Vagina (tissue), 2 donors: ENCODE measurements at regions not wholly inside any gene's neighbourhood (a gene's known extent, or its start where the extent isn't known, plus 50 kb on each side); places are given as distances from the start of the nearest gene placed in this dataset.

ENCODE experiments used
- DNase-seq, 2 donors: peaks; one replicate each; pipeline ENCODE4 v3.0.0-alpha.2; 2017; ENCODE audit errors: extremely low spot score in 2 of 2
- H3K27ac ChIP-seq: fragments of 200-600 bp; sonication (generic); one replicate; pipeline ENCODE4 v1.5.1; 2019
- H3K27me3 ChIP-seq: fragments of 200-600 bp; sonication (generic); one replicate; pipeline ENCODE4 v1.5.1; 2019
- H3K36me3 ChIP-seq, 2 donors: fragments of 200-600 bp; sonication (generic); one replicate each; pipeline ENCODE4 v1.5.1; 2017 to 2019
- H3K4me1 ChIP-seq: fragments of 200-600 bp; sonication (generic); one replicate; pipeline ENCODE4 v1.5.1; 2019
- H3K4me3 ChIP-seq, 2 donors: fragments of 200-600 bp; sonication (generic); 1 replicate in 1 of 2; 2 replicates in 1 of 2; pipeline ENCODE4 v1.5.1; 2016 to 2019
- H3K9me3 ChIP-seq: fragments of 200-600 bp; sonication (generic); one replicate; pipeline ENCODE4 v1.5.1; 2019
- POLR2A ChIP-seq, 2 donors: fragments of 450-650 bp; IDR thresholded peaks; one replicate each; pipeline ENCODE4 v1.6.1; 2017; ENCODE audit warnings: antibody characterized with exemption in 2 of 2, mild to moderate bottlenecking in 2 of 2, moderate library complexity in 2 of 2
- POLR2AphosphoS5 ChIP-seq, 2 donors: sonication (generic); formaldehyde crosslinking; IDR thresholded peaks; one replicate each; pipeline ENCODE4 v1.9.0; 2017; ENCODE audit warnings: antibody characterized with exemption in 2 of 2, mild to moderate bottlenecking in 2 of 2, low read depth in 1 of 2; ENCODE audit not compliant: insufficient read depth in 1 of 2
- intact Hi-C: fragments of 100-400 bp; cut with DNase I; formaldehyde crosslinking; loops from one replicate; pipeline ENCODE4 v1.15.1; 2023
- TF ChIP-seq, protein P1 (sequence below), 3 experiments: fragments of 450-650 bp in 2 of 3; fragments of 200-600 bp in 1 of 3; sonication (generic) in 1 of 3; IDR thresholded peaks; one replicate each; pipeline ENCODE4 v1.5.1; 2017 to 2019; ENCODE audit warnings: antibody characterized with exemption in 3 of 3, mild to moderate bottlenecking in 2 of 3, moderate library complexity in 2 of 3

DNA sequence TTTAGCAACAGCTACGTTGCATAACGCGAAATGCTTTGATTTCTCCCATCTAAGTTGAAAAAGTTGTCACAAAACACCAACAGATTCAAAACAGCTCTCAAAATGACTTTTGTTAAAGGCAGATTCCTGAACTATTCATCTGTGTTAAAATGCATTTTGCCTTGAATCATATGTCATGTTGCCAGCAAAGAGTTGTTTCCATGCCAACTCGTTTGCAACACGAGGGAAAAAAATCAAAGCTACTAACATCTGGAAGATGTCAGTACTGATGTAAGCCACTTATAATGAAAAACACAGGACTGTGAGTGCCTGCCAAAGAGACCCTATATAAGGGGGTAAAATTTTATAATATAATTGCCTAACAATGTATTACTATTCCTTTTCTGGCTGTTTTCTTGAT is 182.7 kb upstream of the PTBP2 start:
- H3K4me1 ChIP-seq, result peaks cover 24% of the 10 kb centered on the region
- H3K9me3 ChIP-seq, result no peaks in the 10 kb centered on the region
- H3K36me3 ChIP-seq, result no peaks in the 10 kb centered on the region
- DNase-seq, result no peak
- intact Hi-C loops, result no loop called here
- TF ChIP-seq POLR2A (IDR thresholded peaks at IDR 0.05) (no peak), POLR2AphosphoS5 (IDR thresholded peaks at IDR 0.05; ENCODE audit: insufficient read depth in 1 of 2, low read depth in 1 of 2) (peak; percentile 54 to 74)
- TF ChIP-seq, protein P1, sequence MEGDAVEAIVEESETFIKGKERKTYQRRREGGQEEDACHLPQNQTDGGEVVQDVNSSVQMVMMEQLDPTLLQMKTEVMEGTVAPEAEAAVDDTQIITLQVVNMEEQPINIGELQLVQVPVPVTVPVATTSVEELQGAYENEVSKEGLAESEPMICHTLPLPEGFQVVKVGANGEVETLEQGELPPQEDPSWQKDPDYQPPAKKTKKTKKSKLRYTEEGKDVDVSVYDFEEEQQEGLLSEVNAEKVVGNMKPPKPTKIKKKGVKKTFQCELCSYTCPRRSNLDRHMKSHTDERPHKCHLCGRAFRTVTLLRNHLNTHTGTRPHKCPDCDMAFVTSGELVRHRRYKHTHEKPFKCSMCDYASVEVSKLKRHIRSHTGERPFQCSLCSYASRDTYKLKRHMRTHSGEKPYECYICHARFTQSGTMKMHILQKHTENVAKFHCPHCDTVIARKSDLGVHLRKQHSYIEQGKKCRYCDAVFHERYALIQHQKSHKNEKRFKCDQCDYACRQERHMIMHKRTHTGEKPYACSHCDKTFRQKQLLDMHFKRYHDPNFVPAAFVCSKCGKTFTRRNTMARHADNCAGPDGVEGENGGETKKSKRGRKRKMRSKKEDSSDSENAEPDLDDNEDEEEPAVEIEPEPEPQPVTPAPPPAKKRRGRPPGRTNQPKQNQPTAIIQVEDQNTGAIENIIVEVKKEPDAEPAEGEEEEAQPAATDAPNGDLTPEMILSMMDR (IDR thresholded peaks at IDR 0.05), result no peak
- peak overlapping the region; percentile 76 for H3K27ac ChIP-seq
- no peaks in the 10 kb centered on the region for H3K27me3 ChIP-seq
- no peak overlapping the region for H3K4me3 ChIP-seq

DNA sequence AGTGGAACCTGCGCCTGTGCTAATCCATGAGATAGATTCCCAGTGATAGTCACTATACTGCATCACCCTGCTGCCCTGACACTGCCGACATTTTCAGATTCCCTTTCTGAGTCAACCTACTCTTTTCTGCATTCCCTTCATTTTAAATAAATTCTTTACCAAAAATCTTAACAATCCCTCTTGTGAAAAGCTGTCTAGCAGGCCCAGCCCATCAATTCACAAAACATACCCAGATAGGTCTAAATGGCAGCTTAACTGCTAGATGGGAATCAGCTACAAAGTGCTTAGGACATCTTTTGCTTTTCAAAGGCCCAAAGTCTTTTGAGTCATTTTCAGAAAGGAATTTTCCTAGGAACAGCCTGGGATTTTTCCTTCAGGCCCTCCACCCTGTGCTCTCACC is 180.1 kb upstream of the PTBP2 start:
- H3K9me3 ChIP-seq, result no peaks in the 10 kb centered on the region
- no peak overlapping the region for H3K27ac ChIP-seq
- DNase-seq, result no peak
- TF ChIP-seq POLR2A (IDR thresholded peaks at IDR 0.05) (no peak), POLR2AphosphoS5 (IDR thresholded peaks at IDR 0.05; ENCODE audit: insufficient read depth in 1 of 2, low read depth in 1 of 2) (no peak)
- TF ChIP-seq, protein P1 (IDR thresholded peaks at IDR 0.05), result no peak
- H3K27me3 ChIP-seq, result no peaks in the 10 kb centered on the region
- intact Hi-C loops, result no loop called here
- H3K4me1 ChIP-seq, result peaks cover 24% of the 10 kb centered on the region
- no peak overlapping the region for H3K4me3 ChIP-seq
- H3K36me3 ChIP-seq, result no peaks in the 10 kb centered on the region

DNA sequence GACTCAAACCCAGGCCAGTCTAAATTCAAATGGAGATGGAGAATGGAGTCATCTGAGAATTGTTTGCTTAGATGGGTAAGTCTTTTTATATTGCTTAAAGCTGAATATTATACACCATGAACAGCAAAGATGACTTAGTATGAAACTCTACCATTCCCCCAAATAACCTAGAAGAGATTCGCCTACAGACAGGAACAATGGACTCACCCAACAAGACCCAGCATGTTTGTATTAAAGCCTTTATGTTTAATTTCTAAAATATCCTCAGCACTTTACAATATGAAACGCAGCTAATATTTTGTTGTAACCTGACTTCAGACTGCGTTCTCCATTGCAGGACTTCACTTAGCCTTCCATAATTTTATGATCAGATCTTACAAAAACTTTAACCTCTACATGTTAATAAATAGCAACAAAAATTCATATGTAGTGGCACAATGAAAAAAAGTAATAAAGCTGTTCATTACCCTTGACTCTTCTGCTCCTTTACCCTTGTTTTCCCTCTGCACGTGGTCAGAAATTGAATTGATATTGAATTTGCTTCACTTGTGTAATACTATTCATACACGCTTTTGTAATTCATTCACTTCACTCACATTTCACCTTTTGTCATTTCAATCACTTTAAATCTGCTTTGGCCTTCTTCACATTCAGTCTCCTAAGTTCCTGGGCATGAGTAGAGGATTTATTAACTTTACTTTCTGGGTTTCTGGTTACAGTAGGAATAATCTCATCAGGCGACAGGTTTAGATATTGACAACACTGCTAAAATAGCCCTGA is 177.3 kb upstream of the PTBP2 start:
- no peak for DNase-seq
- TF ChIP-seq POLR2AphosphoS5 (IDR thresholded peaks at IDR 0.05; ENCODE audit: insufficient read depth in 1 of 2, low read depth in 1 of 2) (no peak), POLR2A (IDR thresholded peaks at IDR 0.05) (no peak)
- TF ChIP-seq, protein P1 (IDR thresholded peaks at IDR 0.05), result no peak
- Histone ChIP-seq H3K9me3 (no peaks in the 10 kb centered on the region), H3K36me3 (no peaks in the 10 kb centered on the region), H3K27ac (no peak overlapping the region), H3K4me3 (no peak overlapping the region), H3K27me3 (no peaks in the 10 kb centered on the region), H3K4me1 (peaks cover 9% of the 10 kb centered on the region)
- intact Hi-C loops, result no loop called here

DNA sequence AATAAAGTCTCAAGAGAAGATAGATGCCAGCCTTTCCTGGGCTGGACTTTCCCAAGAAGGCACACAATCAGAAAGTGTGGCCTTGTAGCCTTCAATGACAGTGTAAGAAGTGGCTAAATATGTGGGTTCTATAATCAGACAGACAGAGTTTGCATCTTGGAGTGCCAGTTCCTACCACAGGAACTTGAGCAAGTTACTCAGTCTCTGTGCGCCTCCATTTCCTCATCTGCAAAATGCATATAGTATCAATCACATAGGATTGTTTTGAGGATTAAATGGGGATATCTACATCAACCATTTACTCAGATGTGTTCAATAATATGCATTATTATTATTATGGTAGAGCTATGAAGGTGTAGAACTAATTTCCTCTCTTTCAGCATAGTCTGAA is 176.8 kb upstream of the PTBP2 start:
- Histone ChIP-seq H3K27me3 (no peaks in the 10 kb centered on the region), H3K9me3 (no peaks in the 10 kb centered on the region), H3K27ac (no peak overlapping the region), H3K36me3 (no peaks in the 10 kb centered on the region), H3K4me1 (peaks cover 3% of the 10 kb centered on the region), H3K4me3 (no peak overlapping the region)
- intact Hi-C loops, result no loop called here
- DNase-seq, result no peak
- no peak for TF ChIP-seq POLR2AphosphoS5 (IDR thresholded peaks at IDR 0.05; ENCODE audit: insufficient read depth in 1 of 2, low read depth in 1 of 2)
- TF ChIP-seq, protein P1 (IDR thresholded peaks at IDR 0.05), result no peak
- TF ChIP-seq POLR2A (IDR thresholded peaks at IDR 0.05), result no peak

DNA sequence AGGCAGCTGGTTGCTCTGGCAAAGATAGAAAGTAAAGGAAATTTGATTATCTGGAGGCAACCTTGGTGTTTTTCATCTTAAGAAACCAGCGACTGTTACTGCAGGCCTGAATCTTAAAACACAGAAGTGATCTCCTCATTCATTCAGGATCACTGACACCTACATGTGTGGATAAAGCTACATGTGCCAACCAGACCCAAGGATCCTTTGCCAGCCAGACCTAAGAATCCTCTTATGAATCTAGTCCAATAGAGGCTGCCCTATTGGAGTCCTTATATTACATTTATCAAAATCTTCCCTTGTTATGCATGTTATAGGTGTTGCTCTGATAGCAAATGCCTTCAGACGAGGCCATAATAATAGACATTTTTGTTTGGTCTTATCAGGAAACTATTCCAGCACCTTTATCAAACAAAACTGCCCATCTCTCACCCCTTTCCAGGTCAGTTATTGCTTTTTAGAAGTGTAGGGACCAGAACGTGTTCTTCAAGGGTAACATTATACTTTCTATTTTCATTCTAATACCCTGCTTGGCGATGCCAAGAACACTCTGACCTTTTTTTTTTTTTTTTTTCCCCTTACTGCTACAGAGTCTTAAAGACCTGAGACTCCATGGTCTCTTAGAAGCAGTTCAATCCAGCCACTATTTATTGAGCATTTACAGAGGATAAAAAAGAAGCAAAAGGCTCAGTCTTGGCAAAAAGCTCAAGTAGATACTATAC is 175.5 kb upstream of the PTBP2 start:
- H3K27me3 ChIP-seq, result no peaks in the 10 kb centered on the region
- TF ChIP-seq POLR2AphosphoS5 (IDR thresholded peaks at IDR 0.05; ENCODE audit: insufficient read depth in 1 of 2, low read depth in 1 of 2) (no peak), POLR2A (IDR thresholded peaks at IDR 0.05) (no peak)
- TF ChIP-seq, protein P1 (IDR thresholded peaks at IDR 0.05), result no peak
- no peak for DNase-seq
- H3K4me3 ChIP-seq, result no peak overlapping the region
- H3K4me1 ChIP-seq, result no peaks in the 10 kb centered on the region
- H3K36me3 ChIP-seq, result no peaks in the 10 kb centered on the region
- intact Hi-C loops, result no loop called here
- no peak overlapping the region for H3K27ac ChIP-seq
- no peaks in the 10 kb centered on the region for H3K9me3 ChIP-seq
